ENCODE measurements at regions not wholly inside any gene's neighbourhood (a gene's known extent, or its start where the extent isn't known, plus 50 kb on each side); places are given as distances from the start of the nearest gene placed in this dataset.

DNA sequence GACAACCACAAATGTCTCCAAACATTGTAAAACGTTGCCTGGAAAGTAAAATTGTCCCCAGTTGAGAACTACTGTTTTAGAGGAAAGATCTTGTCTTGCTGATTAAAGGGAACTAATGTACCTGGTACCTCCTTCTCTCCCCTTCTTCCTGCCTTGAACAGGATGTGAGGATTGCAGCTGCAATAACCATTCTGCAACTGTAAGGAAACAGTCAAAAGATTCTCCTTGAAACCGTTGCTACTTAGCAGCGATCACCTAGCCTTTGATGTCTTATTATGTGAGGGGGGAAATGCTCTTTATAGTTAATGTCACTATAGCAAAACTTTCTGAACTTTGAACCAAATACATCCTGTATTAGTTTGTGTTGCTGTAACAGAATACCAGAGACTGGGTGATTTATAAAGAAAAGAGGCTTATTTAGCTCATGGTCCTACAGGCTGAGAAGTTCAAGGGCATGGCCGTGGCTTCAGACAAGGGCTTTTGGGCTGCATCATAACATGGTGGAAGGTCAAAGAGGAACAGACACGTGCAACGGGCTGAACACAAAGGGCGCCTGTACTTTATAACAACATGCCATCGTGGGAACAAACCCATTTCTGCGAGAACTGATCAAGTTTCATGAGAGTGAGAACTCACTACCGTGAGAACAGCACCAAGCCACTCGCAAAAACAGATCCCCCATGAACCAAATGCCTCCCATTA lies 54.2 kb upstream of the PARD3 start:
- TF ChIP-seq, protein P1, sequence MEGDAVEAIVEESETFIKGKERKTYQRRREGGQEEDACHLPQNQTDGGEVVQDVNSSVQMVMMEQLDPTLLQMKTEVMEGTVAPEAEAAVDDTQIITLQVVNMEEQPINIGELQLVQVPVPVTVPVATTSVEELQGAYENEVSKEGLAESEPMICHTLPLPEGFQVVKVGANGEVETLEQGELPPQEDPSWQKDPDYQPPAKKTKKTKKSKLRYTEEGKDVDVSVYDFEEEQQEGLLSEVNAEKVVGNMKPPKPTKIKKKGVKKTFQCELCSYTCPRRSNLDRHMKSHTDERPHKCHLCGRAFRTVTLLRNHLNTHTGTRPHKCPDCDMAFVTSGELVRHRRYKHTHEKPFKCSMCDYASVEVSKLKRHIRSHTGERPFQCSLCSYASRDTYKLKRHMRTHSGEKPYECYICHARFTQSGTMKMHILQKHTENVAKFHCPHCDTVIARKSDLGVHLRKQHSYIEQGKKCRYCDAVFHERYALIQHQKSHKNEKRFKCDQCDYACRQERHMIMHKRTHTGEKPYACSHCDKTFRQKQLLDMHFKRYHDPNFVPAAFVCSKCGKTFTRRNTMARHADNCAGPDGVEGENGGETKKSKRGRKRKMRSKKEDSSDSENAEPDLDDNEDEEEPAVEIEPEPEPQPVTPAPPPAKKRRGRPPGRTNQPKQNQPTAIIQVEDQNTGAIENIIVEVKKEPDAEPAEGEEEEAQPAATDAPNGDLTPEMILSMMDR (IDR thresholded peaks at IDR 0.05 in 8 of 11, conservative IDR thresholded peaks at IDR 0.05 in 3 of 11), result no peak
- TF ChIP-seq POLR2A (IDR thresholded peaks at IDR 0.05) (no peak), POLR2AphosphoS5 (IDR thresholded peaks at IDR 0.05) (no peak)

Data from spleen (tissue), 7 donors.